ENCODE measurements at regions not wholly inside any gene's neighbourhood (a gene's known extent, or its start where the extent isn't known, plus 50 kb on each side); places are given as distances from the start of the nearest gene placed in this dataset.

GRCh38 chr1:64358692-64359091, 111.2 kb upstream of the CACHD1 start:
- no peak for TF ChIP-seq CTCF (IDR thresholded peaks at IDR 0.05; ENCODE audit: low read depth, low read length)
- DNase-seq (ENCODE audit: extremely low read depth, low read depth): no peak

- DNase-seq (ENCODE audit: extremely low read depth, low read depth): no peak
- no peak for TF ChIP-seq CTCF (IDR thresholded peaks at IDR 0.05; ENCODE audit: low read depth, low read length)
Measured at GRCh38 chr1:64361974-64362373, 108.0 kb upstream of the CACHD1 start.

GRCh38 chr1:64363111-64363510, 106.8 kb upstream of the CACHD1 start:
- no peak for DNase-seq (ENCODE audit: extremely low read depth, low read depth)
- TF ChIP-seq CTCF (IDR thresholded peaks at IDR 0.05; ENCODE audit: low read depth, low read length): no peak

- DNase-seq (ENCODE audit: extremely low read depth, low read depth): no peak
- no peak for TF ChIP-seq CTCF (IDR thresholded peaks at IDR 0.05; ENCODE audit: low read depth, low read length)
Measured at GRCh38 chr1:64363616-64364015, 106.3 kb upstream of the CACHD1 start.

- no peak for DNase-seq (ENCODE audit: extremely low read depth, low read depth)
- no peak for TF ChIP-seq CTCF (IDR thresholded peaks at IDR 0.05; ENCODE audit: low read depth, low read length)
Measured at GRCh38 chr1:64366821-64367220, 103.1 kb upstream of the CACHD1 start.

GRCh38 chr1:64368344-64368743, 101.6 kb upstream of the CACHD1 start:
- no peak for TF ChIP-seq CTCF (IDR thresholded peaks at IDR 0.05; ENCODE audit: low read depth, low read length)
- no peak for DNase-seq (ENCODE audit: extremely low read depth, low read depth)

- no peak for DNase-seq (ENCODE audit: extremely low read depth, low read depth)
- peak; percentile 9; the same call in 1 of the 2 replicates for TF ChIP-seq CTCF (IDR thresholded peaks at IDR 0.05; ENCODE audit: low read depth, low read length)
Measured at GRCh38 chr1:64378826-64379225, 91.1 kb upstream of the CACHD1 start.

Measured in AG09319 (cell line).